ENCODE measurements at regions not wholly inside any gene's neighbourhood (a gene's known extent, or its start where the extent isn't known, plus 50 kb on each side); places are given as distances from the start of the nearest gene placed in this dataset.

GRCh38 chr2:22485486-22485885 lies 899.5 kb upstream of the KLHL29 start:
- intact Hi-C loops (cut with micrococcal nuclease; ENCODE audit: unreplicated experiment) (no loop called here), in situ Hi-C loops (cut with HindIII; ENCODE audit: extremely low pct_ligation_motif_present, low pct_unique_long_range_greater_than_20kb) (no loop called here)
- Histone ChIP-seq H3K27ac (ENCODE audit: extremely low read length, insufficient read depth, low read length) (no peak overlapping the region), H3K9me3 (ENCODE audit: low read length) (peaks cover 88% of the 10 kb centered on the region), H3K4me3 (replicated peaks in 1 of 3; ENCODE audit: insufficient read depth in 1 of 3, low read depth in 2 of 3, low read length in 3 of 3) (no peak overlapping the region), H2AFZ (ENCODE audit: low read length) (no peak overlapping the region), H3K79me2 (ENCODE audit: insufficient read depth, low read length) (no peaks in the 10 kb centered on the region), H4K20me1 (ENCODE audit: insufficient read depth, low read length) (no peaks in the 10 kb centered on the region), H3K27me3 (ENCODE audit: control insufficient read depth in 1 of 2, insufficient read depth in 2 of 2, low read length in 2 of 2) (no peaks in the 10 kb centered on the region), H3K4me1 (ENCODE audit: insufficient read depth, low read length) (no peaks in the 10 kb centered on the region), H3K9ac (ENCODE audit: insufficient read depth, low read depth, low read length) (no peak overlapping the region), H3K4me2 (ENCODE audit: low read depth, low read length) (no peak overlapping the region), H3K36me3 (replicated peaks in 1 of 2; ENCODE audit: control insufficient read depth in 1 of 2, insufficient read depth in 2 of 2, low read length in 2 of 2) (no peaks in the 10 kb centered on the region)
- DNase-seq (ENCODE audit: low spot score) (no peak), FAIRE-seq (no peak), ATAC-seq (no peak)
- CTCF ChIA-PET (ENCODE audit: low intra/inter-chr PET ratio, low total read pairs) = no interaction called here
- WGBS (ENCODE audit: low lambda C conversion rate) = 2% methylated on average over 2 of the region's 2 CpGs
- POLR2A ChIA-PET = no interaction called here
- no peak for TF ChIP-seq ZNF891 (CRISPR knock-in tag; IDR thresholded peaks at IDR 0.05)
- TF ChIP-seq CHCHD3 (CRISPR knock-in tag; IDR thresholded peaks at IDR 0.05) = no peak
- no peak for TF ChIP-seq SRY (CRISPR knock-in tag; IDR thresholded peaks at IDR 0.05)
- TF ChIP-seq ZNF207 (IDR thresholded peaks at IDR 0.05; ENCODE audit: borderline replicate concordance) = no peak
- no peak for TF ChIP-seq ZNF33B (CRISPR knock-in tag; IDR thresholded peaks at IDR 0.05)
- no peak for TF ChIP-seq GMEB1 (CRISPR knock-in tag; IDR thresholded peaks at IDR 0.05; ENCODE audit: borderline replicate concordance)
- no TSS peak for BruUV-seq (replicated peaks)

- no peaks in the 10 kb centered on the region for H4K20me1 ChIP-seq (ENCODE audit: insufficient read depth, low read length)
- no peak overlapping the region for H2AFZ ChIP-seq (ENCODE audit: low read length)
- DNase-seq (ENCODE audit: low spot score) (no peak), FAIRE-seq (no peak), ATAC-seq (no peak)
- CTCF ChIA-PET (ENCODE audit: low intra/inter-chr PET ratio, low total read pairs) = no interaction called here
- peaks cover 86% of the 10 kb centered on the region for H3K9me3 ChIP-seq (ENCODE audit: low read length)
- intact Hi-C loops (cut with micrococcal nuclease; ENCODE audit: unreplicated experiment) (no loop called here), in situ Hi-C loops (cut with HindIII; ENCODE audit: extremely low pct_ligation_motif_present, low pct_unique_long_range_greater_than_20kb) (no loop called here)
- TF ChIP-seq ZNF724P (CRISPR knock-in tag; IDR thresholded peaks at IDR 0.05; ENCODE audit: borderline replicate concordance) (no peak), ZNF7 (CRISPR knock-in tag; IDR thresholded peaks at IDR 0.05) (no peak)
- no peak overlapping the region for H3K4me3 ChIP-seq (replicated peaks in 1 of 3; ENCODE audit: insufficient read depth in 1 of 3, low read depth in 2 of 3, low read length in 3 of 3)
- no peak overlapping the region for H3K27ac ChIP-seq (ENCODE audit: extremely low read length, insufficient read depth, low read length)
- no peaks in the 10 kb centered on the region for H3K36me3 ChIP-seq (replicated peaks in 1 of 2; ENCODE audit: control insufficient read depth in 1 of 2, insufficient read depth in 2 of 2, low read length in 2 of 2)
- no peak overlapping the region for H3K9ac ChIP-seq (ENCODE audit: insufficient read depth, low read depth, low read length)
- no peaks in the 10 kb centered on the region for H3K79me2 ChIP-seq (ENCODE audit: insufficient read depth, low read length)
- H3K4me2 ChIP-seq (ENCODE audit: low read depth, low read length) = no peak overlapping the region
- no peaks in the 10 kb centered on the region for H3K27me3 ChIP-seq (ENCODE audit: control insufficient read depth in 1 of 2, insufficient read depth in 2 of 2, low read length in 2 of 2)
- BruUV-seq (replicated peaks) = no TSS peak
- H3K4me1 ChIP-seq (ENCODE audit: insufficient read depth, low read length) = no peaks in the 10 kb centered on the region
- 0% methylated on average over 4 of the region's 4 CpGs for WGBS (ENCODE audit: low lambda C conversion rate)
- POLR2A ChIA-PET = no interaction called here
Observed at GRCh38 chr2:22486343-22486742, 898.6 kb upstream of the KLHL29 start.

Measured in HepG2 (cell line).